HG03354 (cell line): ENCODE measurements at regions not wholly inside any gene's neighbourhood (a gene's known extent, or its start where the extent isn't known, plus 50 kb on each side); places are given as distances from the start of the nearest gene placed in this dataset.

ENCODE experiments used
- ATAC-seq: cut with Tn5 transposase; IDR thresholded peaks from one replicate; pipeline ENCODE4 v1.9.1; 2021; ENCODE audit warnings: mild to moderate bottlenecking; ENCODE audit not compliant: unreplicated experiment, poor library complexity, severe bottlenecking

DNA sequence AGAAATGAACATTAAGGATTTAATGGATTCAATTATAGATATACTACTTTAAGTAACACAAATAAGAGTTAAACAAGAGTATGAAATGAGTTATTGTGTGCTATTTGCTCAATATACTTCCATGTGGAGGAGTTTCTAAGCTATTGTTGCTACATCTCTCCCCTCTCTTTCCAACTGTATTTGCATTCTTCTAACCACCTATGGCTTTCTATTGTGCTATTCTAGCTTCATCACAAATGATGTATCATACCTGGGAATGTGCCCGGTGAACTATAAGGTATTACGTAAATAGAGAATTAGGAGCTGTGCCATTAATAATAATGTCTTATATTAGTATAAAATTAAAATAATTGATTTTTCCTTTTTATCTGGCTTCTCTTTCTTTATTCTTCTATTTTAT, 87.1 kb upstream of the PLEKHG7 start:
- ATAC-seq: no peak

DNA sequence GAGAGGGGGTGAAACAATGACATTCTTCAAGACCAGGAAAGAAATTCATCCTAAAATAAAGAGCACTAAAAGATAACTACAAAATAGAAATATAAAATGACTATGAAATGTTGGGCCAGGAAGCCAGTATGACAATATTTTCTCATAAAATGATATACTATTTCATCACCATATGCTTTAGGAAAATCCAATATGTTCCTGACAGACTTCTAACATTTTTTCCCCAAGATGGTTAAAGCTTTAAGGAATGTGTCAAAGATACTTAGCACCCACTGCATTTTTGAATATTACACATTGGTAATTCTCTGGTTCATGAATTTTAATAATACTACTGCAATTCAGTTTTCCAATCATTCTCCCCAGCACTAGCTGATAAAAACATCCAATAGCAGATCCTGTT, 87.7 kb upstream of the PLEKHG7 start:
- ATAC-seq: no peak

DNA sequence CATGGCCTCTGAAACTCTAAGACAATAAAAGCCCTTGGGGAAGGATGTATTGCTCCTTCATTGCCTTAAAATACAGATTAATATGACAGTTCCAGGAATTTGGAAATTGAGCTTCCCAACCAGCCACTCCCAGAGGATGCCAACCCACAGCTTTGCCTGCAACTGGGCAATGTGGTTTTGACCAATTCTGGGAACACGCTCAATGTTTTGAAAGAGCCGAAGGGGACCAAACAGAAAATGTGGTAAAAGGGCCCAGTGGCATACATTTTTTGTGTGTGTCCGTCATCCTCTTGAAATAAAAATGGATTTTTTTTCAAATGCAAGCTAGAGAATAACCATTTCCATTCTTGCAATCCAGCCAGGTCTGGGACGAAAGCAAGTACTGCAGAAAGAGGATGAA, 88.3 kb upstream of the PLEKHG7 start:
- no peak for ATAC-seq

DNA sequence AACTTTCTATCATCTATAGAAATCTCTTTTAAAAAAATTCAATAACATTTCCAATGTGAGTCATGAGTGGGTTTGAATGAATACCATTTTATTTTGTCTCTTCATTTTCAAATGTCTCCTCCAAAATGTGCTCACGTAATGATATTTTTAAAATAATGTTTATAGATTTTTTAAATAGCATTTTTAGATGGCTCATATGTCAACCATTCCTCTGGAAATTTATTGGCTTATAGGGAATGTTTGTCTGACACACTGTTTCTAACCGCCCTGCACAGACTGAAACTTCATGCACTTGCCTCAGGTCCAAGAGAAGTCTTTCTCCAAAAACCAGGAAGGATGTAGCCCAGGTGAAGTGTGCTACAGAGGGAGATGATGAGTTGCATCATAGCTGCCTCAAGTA, 88.8 kb upstream of the PLEKHG7 start:
- no peak for ATAC-seq

DNA sequence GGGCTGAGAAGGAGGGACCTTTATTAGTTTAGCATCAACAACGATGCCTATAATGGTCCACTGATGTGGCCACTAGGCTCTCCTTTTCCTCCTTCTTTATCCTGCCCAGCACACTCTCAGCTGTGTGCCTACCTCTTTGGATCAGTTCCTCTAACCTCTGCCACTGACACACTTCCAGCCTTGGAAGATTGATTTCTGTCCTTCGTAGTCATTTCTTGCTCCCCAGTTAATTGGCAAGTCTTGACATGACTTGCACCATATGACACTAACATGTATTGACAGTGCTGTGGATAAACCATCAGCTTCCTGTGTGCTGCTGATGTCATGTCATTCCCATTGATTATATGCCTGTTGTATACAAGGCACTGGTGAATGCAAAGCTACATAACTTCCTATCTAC, 90.2 kb upstream of the PLEKHG7 start:
- no peak for ATAC-seq

DNA sequence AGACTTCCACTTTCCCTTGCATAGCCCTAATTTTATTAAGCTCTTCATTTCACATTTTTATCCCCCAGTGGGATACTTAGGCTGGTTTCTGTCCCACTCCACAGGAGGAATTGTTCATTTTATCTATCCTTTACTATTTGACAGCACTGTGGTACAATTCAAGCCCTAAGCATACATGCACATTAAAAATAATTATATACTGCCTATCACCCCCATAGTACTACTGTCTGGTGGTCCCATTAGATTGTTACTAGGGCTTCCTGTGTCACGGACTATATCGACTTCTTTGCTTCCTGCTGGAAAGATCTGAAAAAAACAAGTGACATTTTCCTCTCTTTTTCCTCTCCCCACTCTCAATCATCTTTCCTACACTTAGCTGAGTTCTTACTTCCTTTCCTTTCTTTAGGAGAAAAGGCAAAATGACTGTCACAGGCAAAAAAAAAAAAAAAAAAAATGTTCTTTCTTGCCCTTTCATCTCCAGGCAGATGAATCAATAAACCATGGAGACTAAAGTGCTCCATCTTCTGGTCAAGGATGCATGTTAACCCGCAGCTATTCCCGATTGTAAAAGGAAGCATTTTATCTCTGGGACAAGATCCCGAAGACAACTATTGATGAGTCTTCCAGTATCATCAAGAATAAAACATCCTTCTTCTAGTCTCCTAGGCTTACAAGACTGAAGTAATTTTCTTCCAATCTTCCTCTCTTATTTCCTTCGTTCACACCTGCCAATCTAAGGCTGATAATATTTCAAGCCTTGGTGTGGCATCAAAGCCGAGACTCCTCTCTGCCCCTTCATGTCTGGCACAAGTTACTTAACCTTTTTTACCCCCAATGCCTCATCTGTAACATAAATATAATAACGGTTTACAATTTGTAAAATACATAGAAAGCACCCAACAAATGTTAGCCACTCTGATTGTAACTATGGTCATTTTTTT, 94.4 kb upstream of the PLEKHG7 start:
- ATAC-seq: no peak

DNA sequence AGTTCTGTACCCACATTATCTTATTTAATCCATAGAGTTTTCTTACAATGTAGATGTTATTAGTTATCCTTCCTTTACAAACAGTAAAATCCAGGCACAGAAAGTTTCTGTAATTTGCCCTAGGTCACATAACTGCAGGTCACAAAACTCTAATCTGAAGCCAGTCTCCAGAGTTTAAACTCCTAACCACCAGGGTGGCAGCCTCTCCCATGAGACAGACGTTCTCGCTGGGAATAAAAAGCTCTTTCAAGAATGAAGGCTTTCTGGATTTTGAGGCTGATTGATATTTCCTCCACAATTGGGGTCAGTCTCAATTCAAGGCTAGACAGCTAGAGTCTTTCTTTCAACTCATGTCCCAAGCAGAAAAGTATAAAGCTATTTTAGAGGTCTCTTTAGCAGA, 95.8 kb upstream of the PLEKHG7 start:
- ATAC-seq: no peak

DNA sequence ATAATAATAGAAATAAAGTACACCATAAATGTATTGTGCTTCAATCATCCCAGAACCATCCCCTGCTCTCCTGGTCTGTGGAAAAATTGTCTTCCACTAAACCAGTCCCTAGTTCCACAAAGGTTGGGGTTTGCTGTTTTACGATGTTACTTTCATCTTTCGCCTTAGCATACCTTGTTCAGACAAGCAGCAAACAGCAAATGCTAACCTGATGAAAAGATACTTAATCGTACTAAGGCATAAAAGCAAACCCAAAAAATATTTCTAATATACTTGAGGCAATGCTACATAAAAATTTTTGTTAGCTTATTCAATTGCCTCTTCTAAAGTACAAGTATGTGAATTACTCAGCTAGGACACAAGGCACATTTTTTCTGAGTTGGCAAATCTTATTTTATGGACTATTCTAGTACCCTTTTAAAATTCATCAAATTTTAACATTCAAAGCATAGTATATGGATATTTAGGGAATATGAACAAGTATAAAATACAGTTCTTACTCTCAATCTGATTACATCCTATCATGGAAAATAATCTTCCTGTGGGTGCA, 97.1 kb upstream of the PLEKHG7 start:
- no peak for ATAC-seq

DNA sequence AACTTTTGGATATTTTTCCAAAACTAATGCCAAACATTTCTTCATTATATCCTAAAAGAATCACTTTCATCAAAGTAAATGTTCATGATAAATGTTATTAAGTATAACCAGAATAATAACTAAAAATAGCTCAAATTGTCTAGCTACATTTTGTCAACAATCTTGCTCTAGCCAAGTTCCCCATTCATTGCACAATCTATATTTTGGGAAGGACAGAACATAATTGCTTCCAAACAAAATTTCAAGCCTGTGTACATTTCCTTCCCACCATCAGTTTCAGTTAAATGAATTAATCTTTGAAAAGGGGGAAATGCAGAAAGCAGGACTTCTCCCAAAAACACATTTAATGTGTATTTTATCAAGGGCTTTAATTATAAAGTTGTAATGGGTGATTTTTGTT, 98.0 kb upstream of the PLEKHG7 start:
- no peak for ATAC-seq

DNA sequence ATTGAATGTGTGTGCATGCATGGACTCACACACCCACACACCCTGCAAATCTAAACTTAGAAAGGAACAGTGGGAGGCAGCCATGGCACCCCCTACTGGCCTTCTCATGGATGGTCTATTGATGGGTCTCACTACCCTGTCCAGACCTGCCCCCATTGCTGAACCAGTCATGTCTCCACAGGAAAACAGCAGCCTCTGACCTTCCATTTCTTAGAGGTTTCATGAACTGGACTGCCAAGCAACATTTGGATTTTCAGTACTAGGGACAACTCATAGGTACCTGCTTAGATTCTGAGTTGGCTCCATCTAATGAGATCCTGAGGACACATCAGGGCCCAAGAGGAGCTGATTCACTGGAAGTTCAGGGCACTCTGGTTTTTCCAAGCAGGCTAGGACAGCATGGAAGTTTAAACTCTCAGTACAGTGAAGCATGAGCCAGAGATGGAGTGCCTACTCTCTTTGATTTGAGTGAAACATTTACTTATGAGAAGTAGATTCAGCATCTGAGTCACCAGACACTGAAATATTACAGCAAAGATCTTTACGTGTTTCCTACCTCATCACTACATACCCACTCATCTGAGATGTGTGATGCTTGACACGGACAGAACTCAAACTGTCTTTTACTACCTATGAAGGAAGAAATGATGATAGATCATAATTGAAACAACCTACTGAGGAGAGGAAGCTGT, 98.9 kb upstream of the PLEKHG7 start:
- no peak for ATAC-seq

DNA sequence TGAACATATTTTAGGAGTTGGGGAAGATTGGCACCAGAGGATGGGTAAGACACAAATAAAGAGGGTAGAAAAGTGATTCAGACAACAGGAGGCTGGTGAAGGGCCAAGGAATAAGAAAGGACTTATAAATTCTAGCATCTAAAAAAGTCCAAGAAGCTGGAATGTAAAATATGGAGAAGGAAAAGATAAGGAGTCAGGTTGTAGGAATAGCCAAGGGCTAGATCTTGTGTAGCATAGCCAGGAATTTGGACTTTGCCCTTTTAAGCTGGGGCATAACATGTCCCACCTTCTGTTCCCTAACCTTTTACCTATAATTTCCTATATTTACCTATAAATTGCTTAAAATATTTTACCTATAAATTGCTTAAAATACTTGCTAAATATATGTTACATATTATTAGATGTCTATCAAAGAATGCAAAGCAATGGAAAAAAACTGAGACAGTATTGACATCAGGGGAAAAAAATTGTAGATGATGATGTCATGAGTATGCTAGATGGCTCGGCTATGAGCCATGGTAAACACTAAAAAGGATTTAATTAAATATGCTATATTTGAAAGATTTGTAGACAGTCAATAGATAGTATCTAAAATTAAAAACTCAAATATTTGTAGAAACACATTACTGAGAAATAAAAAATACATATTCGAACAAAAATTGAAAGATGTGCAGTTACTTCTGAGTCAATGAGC, 99.7 kb upstream of the PLEKHG7 start:
- no peak for ATAC-seq

DNA sequence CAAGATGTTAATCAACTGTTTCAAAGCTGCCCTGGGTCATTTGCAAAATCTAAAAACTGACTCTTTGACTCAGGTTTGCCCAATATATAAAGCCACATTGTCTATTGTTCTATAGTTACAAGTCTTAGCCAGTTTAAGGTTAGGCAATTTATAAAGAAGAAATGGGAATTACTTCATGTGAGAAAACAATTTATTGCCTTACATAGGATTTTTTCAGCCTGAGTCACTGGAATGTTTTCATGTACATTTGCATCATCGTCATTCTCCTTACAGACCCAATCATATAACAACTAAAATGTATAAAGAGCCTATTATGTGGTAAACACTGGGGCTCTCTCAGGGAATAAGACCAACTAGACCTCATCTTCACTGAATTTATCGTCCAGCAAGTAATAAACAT, 100.3 kb upstream of the PLEKHG7 start:
- ATAC-seq: no peak

DNA sequence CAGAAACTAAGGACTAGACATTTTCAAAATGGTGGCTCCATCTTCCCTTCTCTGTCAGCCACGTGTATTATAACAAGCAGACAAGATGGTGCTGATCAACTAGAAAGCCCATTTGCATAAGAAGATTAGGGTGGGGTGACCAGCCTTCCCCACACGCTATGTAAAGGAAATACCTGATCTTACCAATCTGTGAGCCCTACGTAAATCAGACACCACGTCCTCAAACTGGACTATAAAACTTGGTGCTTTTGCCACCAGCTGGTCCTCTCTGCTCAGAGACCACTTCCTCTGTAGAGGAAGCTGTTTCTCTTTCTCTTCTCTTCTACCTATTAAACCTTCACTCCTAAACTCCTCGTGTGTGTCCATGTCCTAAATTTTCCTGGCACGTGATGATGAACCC, 101.1 kb upstream of the PLEKHG7 start:
- ATAC-seq: no peak

DNA sequence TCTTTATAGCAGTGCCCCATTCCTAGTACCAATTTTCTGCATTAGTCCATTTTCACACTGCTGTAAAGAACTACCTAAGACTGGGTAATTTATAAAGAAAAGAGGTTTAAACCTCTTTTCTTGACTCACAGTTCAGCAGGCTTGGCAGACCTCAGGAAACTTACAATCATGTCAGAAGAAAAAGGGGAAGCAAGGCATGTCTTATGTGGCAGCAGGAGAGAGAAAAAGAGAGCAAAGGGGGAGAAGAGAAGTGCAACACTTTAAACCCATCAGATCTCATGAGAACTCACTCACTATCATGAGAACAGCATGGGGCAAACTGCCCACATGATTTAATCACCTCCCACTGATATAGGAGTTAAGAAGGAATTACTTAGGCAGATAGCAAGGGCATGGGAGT, 101.6 kb upstream of the PLEKHG7 start:
- ATAC-seq: no peak

DNA sequence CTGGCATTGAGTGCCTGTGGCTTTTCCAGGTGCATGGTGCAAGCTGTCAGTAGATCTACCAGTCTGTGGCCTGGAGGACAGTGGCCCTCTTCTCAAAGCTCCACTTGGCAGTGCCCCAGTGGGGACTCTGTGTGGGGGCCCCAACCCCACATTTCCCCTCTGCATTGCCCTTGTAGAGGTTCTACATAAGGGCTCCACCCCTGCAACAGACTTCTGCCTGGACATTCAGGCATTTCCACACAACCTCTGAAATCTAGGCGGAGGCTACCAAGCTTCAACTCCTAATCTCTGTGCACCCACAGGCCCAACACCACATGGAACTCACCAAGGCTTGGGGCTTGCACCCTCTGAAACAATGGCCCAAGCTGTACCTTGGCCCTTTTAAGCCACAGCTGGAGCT, 102.7 kb upstream of the PLEKHG7 start:
- no peak for ATAC-seq

DNA sequence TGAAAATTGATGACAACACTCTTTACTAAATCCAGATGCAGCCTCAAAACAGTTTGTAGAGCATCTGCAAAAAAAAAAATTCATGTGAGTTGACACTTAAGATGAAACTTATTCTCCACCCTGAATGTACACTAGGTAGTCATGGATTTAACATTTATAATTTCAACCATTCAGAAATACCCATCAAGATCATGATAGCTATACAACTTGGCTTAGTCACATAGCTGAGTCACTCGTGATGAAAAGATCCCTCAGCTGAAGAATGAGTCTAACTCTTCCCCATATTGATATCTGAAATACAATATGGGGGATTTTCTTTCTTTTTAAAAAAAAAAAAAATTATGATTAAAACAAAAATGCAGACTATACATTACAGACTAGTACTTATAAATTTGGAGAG, 104.8 kb upstream of the PLEKHG7 start:
- ATAC-seq: no peak

DNA sequence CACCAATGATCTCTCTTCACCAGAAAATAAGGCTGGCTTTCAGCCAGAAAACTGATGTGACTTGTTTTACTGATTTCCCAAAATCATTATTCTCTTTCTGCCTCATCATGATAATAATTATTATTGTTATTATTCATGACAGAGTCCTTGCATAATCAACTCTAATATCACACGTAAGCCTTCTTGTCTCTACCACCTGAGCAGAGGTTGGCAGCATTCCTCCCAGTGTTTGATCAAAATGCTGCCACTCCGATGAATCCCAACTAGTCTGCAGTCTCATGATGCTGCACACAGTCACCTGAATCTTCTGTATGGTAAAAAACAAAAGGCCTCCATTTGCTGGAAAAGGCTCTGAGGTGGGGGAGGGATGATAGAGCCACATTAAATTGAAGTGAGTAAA, 105.7 kb upstream of the PLEKHG7 start:
- ATAC-seq: no peak

DNA sequence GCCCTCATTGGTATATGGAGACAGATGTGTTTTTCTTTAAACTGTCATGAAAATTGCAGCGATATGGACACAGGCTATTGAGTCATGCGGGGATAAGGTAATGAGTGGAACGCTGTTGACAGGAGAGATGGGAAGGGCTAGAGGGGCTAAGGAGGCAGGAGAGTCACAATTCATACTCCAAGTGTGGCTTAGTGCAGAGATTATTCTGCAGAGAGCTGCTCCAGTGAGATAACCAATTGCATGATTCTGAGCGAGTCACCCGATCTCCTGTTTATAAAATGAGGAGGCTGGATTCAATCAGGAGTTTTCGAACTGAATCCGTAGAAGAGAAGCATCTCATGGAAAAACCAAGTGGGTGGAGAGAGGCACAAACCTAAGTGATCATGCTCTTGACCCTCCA, 106.4 kb upstream of the PLEKHG7 start:
- ATAC-seq: no peak

DNA sequence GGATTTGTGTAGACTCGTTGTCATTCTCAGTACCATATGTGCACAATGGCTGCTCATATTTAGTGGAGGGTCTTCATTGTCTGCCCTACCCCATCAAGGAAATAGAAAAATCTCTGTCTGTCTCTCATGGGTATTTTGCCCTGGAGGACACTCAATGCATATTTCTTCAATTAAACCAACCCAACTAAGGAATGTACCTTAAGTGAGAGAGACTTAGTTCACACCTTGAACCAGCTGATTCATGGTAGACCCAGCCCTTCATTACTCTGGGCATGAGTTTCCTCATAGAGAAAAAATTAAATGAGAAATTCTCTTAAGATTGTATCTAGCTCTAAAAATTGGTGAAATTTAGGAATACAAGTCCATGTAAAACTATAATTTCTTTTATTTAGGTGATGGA, 107.1 kb upstream of the PLEKHG7 start:
- no peak for ATAC-seq

DNA sequence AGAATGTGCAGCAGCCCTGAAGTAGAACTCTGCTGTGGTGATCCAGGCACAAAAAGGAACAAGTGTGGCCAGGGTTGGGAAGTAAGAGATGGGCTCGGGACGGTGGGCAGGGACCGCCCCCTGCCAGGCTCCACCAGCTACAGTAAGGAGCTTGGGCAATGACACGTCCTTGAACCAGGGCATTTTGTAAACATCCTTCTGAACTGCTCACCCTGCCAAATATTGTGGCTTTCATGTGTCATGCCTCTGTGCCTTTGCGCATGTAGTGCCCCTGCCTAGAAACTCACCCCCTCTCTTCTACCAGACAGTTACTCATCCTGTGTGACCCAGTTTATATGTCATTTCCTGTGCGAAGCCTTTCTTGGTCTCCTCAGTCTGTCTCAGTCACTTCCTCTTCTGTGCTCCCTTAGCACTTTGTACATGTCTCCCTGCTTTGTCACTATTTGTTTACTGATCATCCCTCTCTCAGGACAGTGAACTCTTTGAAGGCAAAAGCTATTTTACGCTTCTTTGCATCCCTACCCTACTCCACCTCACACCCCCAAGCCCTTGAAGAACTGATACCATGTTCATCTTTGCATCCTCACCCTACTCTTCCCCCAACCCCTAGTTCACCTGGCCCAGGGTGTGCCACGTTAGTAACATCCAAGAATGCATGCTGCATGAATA, 108.9 kb upstream of the PLEKHG7 start:
- peak; percentile 100 for ATAC-seq
